A549 (cell line): ENCODE measurements at regions not wholly inside any gene's neighbourhood (a gene's known extent, or its start where the extent isn't known, plus 50 kb on each side); places are given as distances from the start of the nearest gene placed in this dataset.

Experiments used
- ATAC-seq, 2 experiments: fragments of 200-7000 bp in 1 of 2; fragments of >200 bp in 1 of 2; cut with Nextera tagmentation in 1 of 2; cut with Tn5 transposase in 1 of 2; 3 replicates each; pipeline versions ENCODE4 v1.8.0 to v1.9.1; 2018 to 2020; ENCODE audit warnings: mild to moderate bottlenecking in 1 of 2, moderate library complexity in 1 of 2
- CTCF ChIA-PET: fragments of 300-600 bp; sonication (Branson Sonifier 250); formaldehyde crosslinking; extraction: SDS; loops from one replicate; lab custom pipeline; 2021; ENCODE audit warnings: antibody characterized with exemption, inconsistent platforms; lab: Yijun Ruan, JAX
- POLR2A ChIA-PET: fragments of 350-600 bp; formaldehyde crosslinking; extraction: SDS; loops from one replicate; lab custom pipeline; 2021; ENCODE audit warnings: antibody characterized with exemption, inconsistent platforms; lab: Yijun Ruan, JAX
- DNase-seq, 2 experiments: peaks; one replicate each; pipeline versions ENCODE4 v3.0.0 to v3.0.0-alpha.2; 2011 to 2016; ENCODE audit warnings: low read depth in 1 of 2, low spot score in 1 of 2
- FAIRE-seq: peaks from 2 replicates; lab custom pipeline; 2011; peaks lifted over from hg19 to GRCh38; lab: Jason Lieb, UNC
- H3K27ac ChIP-seq, 2 experiments: fragments of >200 bp; sonication (Bioruptor Twin); formaldehyde crosslinking; 3 replicates each; pipeline ENCODE4 v1.5.1; 2016 to 2017
- H3K4me1 ChIP-seq: fragments of >200 bp; sonication (Bioruptor Twin); formaldehyde crosslinking; 3 replicates; pipeline ENCODE4 v1.6.1; 2016
- H3K4me2 ChIP-seq: fragments of >200 bp; sonication (Bioruptor Twin); formaldehyde crosslinking; 3 replicates; pipeline ENCODE4 v1.6.1; 2016
- H3K4me3 ChIP-seq: fragments of >200 bp; sonication (Bioruptor Twin); formaldehyde crosslinking; 3 replicates; pipeline ENCODE4 v1.5.1; 2016
- H3K9me3 ChIP-seq: fragments of >200 bp; sonication (Bioruptor Twin); formaldehyde crosslinking; 3 replicates; pipeline ENCODE4 v1.6.1; 2016
- BCL3 ChIP-seq: fragments of >200 bp; sonication (Bioruptor Twin); formaldehyde crosslinking; IDR thresholded peaks from 3 replicates; pipeline ENCODE4 v1.6.1; 2016
- CEBPB ChIP-seq, 2 experiments: fragments of >200 bp in 1 of 2; sonication (Bioruptor Twin) in 1 of 2; formaldehyde crosslinking in 1 of 2; IDR thresholded peaks; 2 replicates each; pipeline ENCODE4 v1.6.1; 2012 to 2016
- CHD4 ChIP-seq: fragments of 200-600 bp; sonication (generic); IDR thresholded peaks from 2 replicates; pipeline ENCODE4 v1.6.1; 2016; ENCODE audit warnings: antibody characterized with exemption, mild to moderate bottlenecking, borderline replicate concordance
- ELK1 ChIP-seq: fragments of 150-350 bp; IDR thresholded peaks from 2 replicates; pipeline ENCODE4 v1.6.1; 2014; ENCODE audit warnings: low read depth, mild to moderate bottlenecking, low read length
- ESRRA ChIP-seq: fragments of 150-350 bp; IDR thresholded peaks from 2 replicates; pipeline ENCODE4 v1.6.1; 2014; ENCODE audit warnings: mild to moderate bottlenecking, low read length, borderline replicate concordance
- FOSL2 ChIP-seq, 2 experiments: fragments of 450-650 bp in 1 of 2; fragments of >200 bp in 1 of 2; sonication (Bioruptor Twin) in 1 of 2; formaldehyde crosslinking; IDR thresholded peaks; 2 replicates each; pipeline versions ENCODE4 v1.5.0 to v1.6.1; 2016 to 2020; ENCODE audit warnings: mild to moderate bottlenecking in 1 of 2, moderate library complexity in 1 of 2
- HEYL ChIP-seq: fragments of 250-450 bp; sonication (Bioruptor Pico); IDR thresholded peaks from 2 replicates; pipeline ENCODE4 v1.8.0; 2021; ENCODE audit warnings: mild to moderate bottlenecking, moderate library complexity
- HOXB13 ChIP-seq: fragments of 250-450 bp; sonication (Bioruptor Pico); IDR thresholded peaks from 2 replicates; pipeline ENCODE4 v1.5.0; 2020; ENCODE audit warnings: low read depth, mild to moderate bottlenecking, moderate library complexity
- JUN ChIP-seq, 2 experiments: fragments of >200 bp; sonication (Bioruptor Twin); formaldehyde crosslinking; IDR thresholded peaks; 2 replicates in 1 of 2; 3 replicates in 1 of 2; pipeline ENCODE4 v1.6.1; 2016 to 2017
- JUNB ChIP-seq: fragments of >200 bp; sonication (Bioruptor Twin); formaldehyde crosslinking; IDR thresholded peaks from 2 replicates; pipeline ENCODE4 v1.6.1; 2016
- POLR2A ChIP-seq: IDR thresholded peaks from 2 replicates; pipeline ENCODE4 v1.6.1; 2012; ENCODE audit warnings: mild to moderate bottlenecking, low read length
- POLR2AphosphoS2 ChIP-seq: conservative IDR thresholded peaks from 2 replicates; pipeline ENCODE4 v1.6.1; 2012; ENCODE audit warnings: low read length, improper control_type of control experiment, inconsistent platforms
- RARB ChIP-seq: fragments of 250-450 bp; sonication (Bioruptor Pico); IDR thresholded peaks from 2 replicates; pipeline ENCODE4 v1.8.0; 2021; ENCODE audit warnings: mild to moderate bottlenecking, moderate library complexity
- RCOR1 ChIP-seq: fragments of 150-350 bp; IDR thresholded peaks from 2 replicates; pipeline ENCODE4 v1.6.1; 2014; ENCODE audit warnings: antibody characterized with exemption, low read length, low read depth
- REST ChIP-seq: fragments of 200-600 bp; sonication (generic); IDR thresholded peaks from 2 replicates; pipeline ENCODE4 v1.6.1; 2016; ENCODE audit warnings: antibody characterized with exemption, mild to moderate bottlenecking, moderate library complexity
- SREBF2 ChIP-seq: fragments of 450-650 bp; IDR thresholded peaks from 2 replicates; pipeline ENCODE4 v1.6.1; 2014; ENCODE audit warnings: mild to moderate bottlenecking, moderate library complexity
- TFCP2L1 ChIP-seq: fragments of 250-450 bp; sonication (Bioruptor Pico); IDR thresholded peaks from 2 replicates; pipeline ENCODE4 v1.5.0; 2021; ENCODE audit warnings: mild to moderate bottlenecking
- ZNF302 ChIP-seq: fragments of 250-450 bp; sonication (Bioruptor Pico); IDR thresholded peaks from 2 replicates; pipeline ENCODE4 v1.9.0; 2021; ENCODE audit warnings: inconsistent platforms, mild to moderate bottlenecking, moderate library complexity
- WGBS: methylation state at CpG from one replicate; pipeline ENCODE4 v1.1.6; 2017; ENCODE audit errors: missing lambda C conversion rate; 5-methylcytosine and 5-hydroxymethylcytosine counted together

- WGBS: 91% methylated on average over 7 of the region's 7 CpGs
- ChIA-PET CTCF (no interaction called here), POLR2A (no interaction called here)
- no peaks in the 10 kb centered on the region for H3K9me3 ChIP-seq
- no peak for ATAC-seq
- peaks cover 16% of the 10 kb centered on the region; the same call in 2 of the 3 replicates for H3K4me1 ChIP-seq
- no peak for FAIRE-seq
- no peak overlapping the region for H3K4me2 ChIP-seq
- no peak for TF ChIP-seq JUN (IDR thresholded peaks at IDR 0.05)
- TF ChIP-seq ELK1: no peak
- no peak for TF ChIP-seq REST
- no peak for TF ChIP-seq RARB (CRISPR knock-in tag)
- TF ChIP-seq HOXB13 (CRISPR knock-in tag): no peak
- TF ChIP-seq ZNF302 (CRISPR knock-in tag): no peak
- no peak for TF ChIP-seq CHD4
- TF ChIP-seq RCOR1: no peak
- TF ChIP-seq BCL3: no peak
- no peak for TF ChIP-seq FOSL2 (IDR thresholded peaks at IDR 0.05)
- no peak for TF ChIP-seq FOSL2 (CRISPR knock-in tag; IDR thresholded peaks at IDR 0.05)
- TF ChIP-seq HEYL (CRISPR knock-in tag): no peak
- no peak overlapping the region for H3K4me3 ChIP-seq
- DNase-seq: no peak
- no peak overlapping the region for H3K27ac ChIP-seq
These were observed 191.3 kb downstream of the KLF5 start for GRCh38 chr13:73250061-73250460.

- Histone ChIP-seq H3K4me3 (no peak overlapping the region), H3K4me1 (peaks cover 9% of the 10 kb centered on the region; the same call in 2 of the 3 replicates), H3K27ac (peak overlapping the region; percentile 18 to 19; a peak in 2 of 6 replicates), H3K9me3 (no peaks in the 10 kb centered on the region), H3K4me2 (peak overlapping the region; percentile 31)
- DNase-seq (peak in 1 of 2 experiments; percentile 4), FAIRE-seq (no peak), ATAC-seq (no peak)
- TF ChIP-seq HEYL (CRISPR knock-in tag) (no peak), ESRRA (no peak), POLR2A (no peak), BCL3 (no peak), SREBF2 (no peak), JUNB (0 out of 2 replicates have a peak, but pooled peaks have one; percentile 24), RCOR1 (no peak), TFCP2L1 (no peak), CEBPB (IDR thresholded peaks at IDR 0.05) (peak in 1 of 2 experiments; percentile 27; a peak in 1 of 4 replicates), POLR2AphosphoS2 (no peak), REST (no peak)
- POLR2A ChIA-PET: no interaction called here
- WGBS: 57% methylated on average over 7 of the region's 7 CpGs
- CTCF ChIA-PET: no interaction called here
These were observed 190.1 kb downstream of the KLF5 start for GRCh38 chr13:73248711-73249580.
